ENCODE measurements at regions not wholly inside any gene's neighbourhood (a gene's known extent, or its start where the extent isn't known, plus 50 kb on each side); places are given as distances from the start of the nearest gene placed in this dataset.

GRCh38 chr4:152265149-152265621 lies 270.7 kb downstream of the FBXW7 start:
- TF ChIP-seq TAF1 (IDR thresholded peaks at IDR 0.05; ENCODE audit: borderline replicate concordance, insufficient read depth, low read length) (no peak), POLR2AphosphoS5 (IDR thresholded peaks at IDR 0.05; ENCODE audit: low read depth, low read length) (no peak)

Measured in PFSK-1 (cell line).